ENCODE measurements at regions not wholly inside any gene's neighbourhood (a gene's known extent, or its start where the extent isn't known, plus 50 kb on each side); places are given as distances from the start of the nearest gene placed in this dataset.

DNA sequence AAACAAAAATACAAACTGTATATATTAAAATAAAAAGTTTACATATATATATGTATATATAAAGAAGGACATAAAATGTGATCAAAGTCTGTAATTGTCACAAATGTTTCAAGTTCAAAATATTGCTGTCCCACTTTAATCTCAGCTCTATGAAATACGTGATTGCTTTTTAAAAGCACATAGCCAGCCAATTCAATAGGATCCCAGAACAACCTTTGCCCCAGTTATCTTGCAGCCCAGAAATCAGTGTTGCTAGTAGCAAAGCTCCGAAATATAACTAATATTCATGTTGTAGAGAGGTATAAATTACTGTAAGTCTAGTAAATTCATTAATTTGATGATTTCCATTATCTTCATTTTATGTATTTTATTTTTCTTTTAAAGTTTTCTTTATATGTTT, 114.6 kb downstream of the ELOVL4 start:
- TF ChIP-seq, protein P1, sequence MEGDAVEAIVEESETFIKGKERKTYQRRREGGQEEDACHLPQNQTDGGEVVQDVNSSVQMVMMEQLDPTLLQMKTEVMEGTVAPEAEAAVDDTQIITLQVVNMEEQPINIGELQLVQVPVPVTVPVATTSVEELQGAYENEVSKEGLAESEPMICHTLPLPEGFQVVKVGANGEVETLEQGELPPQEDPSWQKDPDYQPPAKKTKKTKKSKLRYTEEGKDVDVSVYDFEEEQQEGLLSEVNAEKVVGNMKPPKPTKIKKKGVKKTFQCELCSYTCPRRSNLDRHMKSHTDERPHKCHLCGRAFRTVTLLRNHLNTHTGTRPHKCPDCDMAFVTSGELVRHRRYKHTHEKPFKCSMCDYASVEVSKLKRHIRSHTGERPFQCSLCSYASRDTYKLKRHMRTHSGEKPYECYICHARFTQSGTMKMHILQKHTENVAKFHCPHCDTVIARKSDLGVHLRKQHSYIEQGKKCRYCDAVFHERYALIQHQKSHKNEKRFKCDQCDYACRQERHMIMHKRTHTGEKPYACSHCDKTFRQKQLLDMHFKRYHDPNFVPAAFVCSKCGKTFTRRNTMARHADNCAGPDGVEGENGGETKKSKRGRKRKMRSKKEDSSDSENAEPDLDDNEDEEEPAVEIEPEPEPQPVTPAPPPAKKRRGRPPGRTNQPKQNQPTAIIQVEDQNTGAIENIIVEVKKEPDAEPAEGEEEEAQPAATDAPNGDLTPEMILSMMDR (IDR thresholded peaks at IDR 0.05) = no peak
- TF ChIP-seq POLR2A (IDR thresholded peaks at IDR 0.05) = no peak
- no peak for TF ChIP-seq POLR2AphosphoS5 (IDR thresholded peaks at IDR 0.05; ENCODE audit: insufficient read depth in 1 of 2, low read depth in 1 of 2)

Data from vagina (tissue), 2 donors.